Erythroblast (primary cell): ENCODE measurements at regions not wholly inside any gene's neighbourhood (a gene's known extent, or its start where the extent isn't known, plus 50 kb on each side); places are given as distances from the start of the nearest gene placed in this dataset.

ENCODE experiments used
- DNase-seq, 2 experiments: peaks; one replicate each; lab custom pipeline; 2025; lab: John Stamatoyannopoulos, UW
- GATA1 ChIP-seq: IDR thresholded peaks from 2 replicates; pipeline ENCODE4 v1.6.1; 2011; ENCODE audit warnings: low read depth, mild to moderate bottlenecking, control low read depth, low read length, moderate library complexity
- POLR2A ChIP-seq: IDR thresholded peaks from 2 replicates; pipeline ENCODE4 v1.6.1; 2011; ENCODE audit warnings: mild to moderate bottlenecking, low read length

DNA sequence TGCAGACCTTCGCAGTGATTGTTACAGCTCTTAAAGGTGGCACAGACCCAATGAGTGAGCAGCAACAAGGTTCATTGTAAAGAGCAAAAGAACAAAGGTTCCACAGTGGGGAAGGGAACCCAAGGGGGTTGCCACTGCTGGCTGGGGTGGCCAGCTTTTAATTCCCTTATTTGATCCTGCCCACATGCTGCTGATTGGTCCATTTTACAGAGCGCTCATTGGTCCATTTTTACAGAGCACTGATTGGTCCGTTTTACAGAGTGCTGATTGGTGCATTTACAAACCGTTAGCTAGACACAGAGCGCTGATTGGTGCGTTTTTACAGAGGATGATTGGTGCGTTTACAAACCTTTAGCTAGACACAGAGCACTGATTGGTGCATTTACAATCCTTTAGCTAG is 360.6 kb upstream of the DAB2 start:
- TF ChIP-seq GATA1 (no peak), POLR2A (no peak)
- DNase-seq, result no peak

DNA sequence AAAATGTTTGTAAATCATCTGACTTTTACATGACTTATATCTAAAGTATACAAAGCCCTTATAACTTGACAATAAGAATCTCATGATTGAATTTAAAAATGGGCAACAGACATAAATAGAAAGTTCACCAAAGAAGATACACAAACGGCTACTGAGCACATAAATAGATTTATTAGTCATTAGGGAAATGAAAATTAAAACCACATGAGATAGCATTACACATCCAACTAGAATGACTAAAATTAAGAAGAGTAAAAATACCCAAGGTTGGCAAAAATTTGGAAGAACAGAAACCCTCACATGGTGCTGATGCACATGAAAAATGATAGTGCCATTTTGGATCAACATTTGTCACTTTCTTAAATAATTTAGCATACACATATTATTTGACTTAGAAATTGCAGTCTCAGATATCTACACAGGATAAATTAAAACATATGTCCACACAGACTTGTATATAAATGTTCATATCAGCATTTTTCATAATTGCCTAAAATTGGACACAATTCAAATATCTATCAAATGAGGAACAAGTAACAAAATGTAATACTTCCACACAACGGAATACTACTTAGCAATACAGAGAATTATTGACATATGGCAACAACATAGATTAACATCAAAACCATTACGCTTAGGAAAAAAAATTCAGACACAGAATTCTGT is 359.1 kb upstream of the DAB2 start:
- no peak for DNase-seq
- no peak for TF ChIP-seq GATA1
- no peak for TF ChIP-seq POLR2A

DNA sequence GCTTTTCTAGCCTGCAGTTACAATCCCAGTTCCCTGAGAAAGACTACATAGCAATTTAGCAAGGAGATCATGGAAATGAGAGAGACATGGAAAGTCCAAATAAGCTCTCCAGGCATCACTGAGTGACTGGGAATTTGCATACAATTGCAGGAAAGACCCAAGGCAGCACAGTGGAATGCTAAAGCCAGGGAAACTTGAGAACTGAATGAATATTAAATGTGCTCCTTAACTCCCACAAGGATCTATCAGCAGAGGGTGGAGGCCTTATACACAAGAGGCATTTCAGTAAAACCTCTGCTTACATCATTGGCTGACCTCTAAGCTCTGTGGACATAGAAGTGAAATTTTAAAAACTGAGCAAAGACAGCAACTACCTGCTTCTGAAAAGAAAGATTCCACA is 355.6 kb upstream of the DAB2 start:
- no peak for DNase-seq
- no peak for TF ChIP-seq GATA1
- no peak for TF ChIP-seq POLR2A

DNA sequence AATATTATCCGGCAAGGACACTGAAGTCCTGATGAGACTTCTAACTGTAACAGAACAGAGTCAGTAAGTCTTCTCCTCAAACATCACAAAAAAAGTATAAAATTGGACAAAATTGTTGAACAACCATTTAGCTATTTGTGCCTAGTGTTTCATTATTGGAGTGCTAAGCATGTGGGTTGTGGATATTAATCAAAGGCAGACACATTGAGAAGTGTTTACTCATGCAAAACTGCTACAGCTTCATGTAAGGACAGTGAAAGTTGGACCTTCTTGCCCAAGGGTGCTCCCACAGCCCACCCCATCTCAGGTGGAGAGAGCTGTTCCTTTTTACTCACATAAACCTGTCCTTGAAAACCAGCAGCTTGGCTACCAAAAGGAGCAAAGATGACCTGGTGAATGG is 355.1 kb upstream of the DAB2 start:
- DNase-seq, result no peak
- TF ChIP-seq GATA1 (no peak), POLR2A (no peak)

DNA sequence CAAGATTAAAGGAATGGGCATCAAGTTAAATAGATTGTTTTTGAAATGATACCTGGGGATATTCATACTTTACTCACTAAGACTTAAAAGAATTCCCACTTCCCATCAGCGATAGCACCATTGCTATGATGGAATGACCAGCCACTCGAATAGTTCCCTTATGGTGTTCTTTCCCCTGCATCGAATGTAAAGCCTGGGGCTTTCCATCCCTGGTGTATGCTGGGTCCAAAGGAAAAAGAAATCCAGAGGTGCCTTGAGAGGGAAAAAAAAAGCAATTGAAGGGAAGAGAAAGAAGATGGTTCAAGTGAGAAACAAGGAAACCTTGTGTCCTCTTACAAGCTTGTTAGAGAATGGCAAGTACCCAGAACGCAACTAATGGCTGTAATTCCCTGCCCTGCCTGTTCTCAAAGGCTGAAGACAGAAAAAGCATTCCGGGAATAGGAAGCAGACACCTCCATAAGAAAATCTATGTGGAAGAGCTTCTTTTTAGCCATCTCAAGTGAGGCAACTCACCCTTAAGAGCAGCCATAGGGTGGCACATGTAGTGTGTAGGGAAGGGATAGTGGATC is 351.1 kb upstream of the DAB2 start:
- no peak for TF ChIP-seq POLR2A
- TF ChIP-seq GATA1, result no peak
- no peak for DNase-seq

DNA sequence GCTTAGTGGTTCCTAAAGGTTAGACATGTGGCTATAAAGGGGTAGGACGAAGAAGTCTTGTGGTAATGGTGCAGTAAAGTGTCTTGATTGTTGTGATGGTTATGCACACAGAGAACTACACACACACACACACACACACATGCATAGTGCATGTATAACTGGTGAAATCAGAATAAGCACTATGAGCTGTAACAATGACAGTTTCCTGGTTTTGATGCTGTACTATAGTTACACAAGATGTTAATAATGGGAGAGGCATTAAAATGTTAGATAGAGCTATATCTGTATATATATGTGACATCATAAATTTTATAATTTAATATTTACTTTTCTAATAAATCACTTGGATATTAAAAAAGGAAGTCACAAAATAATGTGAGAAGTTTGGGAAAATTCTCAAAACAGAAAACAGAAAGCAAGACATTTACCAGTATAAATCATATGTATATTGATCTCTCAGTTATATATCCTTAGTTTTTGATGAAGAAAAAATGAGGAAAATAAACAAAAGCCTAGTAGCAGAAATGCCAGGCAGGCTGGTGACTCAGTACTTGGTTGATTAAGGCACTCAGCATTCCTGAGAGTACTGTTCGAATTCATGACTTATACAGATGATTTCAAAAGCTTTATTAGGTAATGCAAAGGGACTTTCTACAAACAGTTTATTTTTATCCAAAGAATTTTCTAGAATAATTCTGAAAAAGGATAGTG is 350.5 kb upstream of the DAB2 start:
- DNase-seq, result no peak
- TF ChIP-seq POLR2A (no peak), GATA1 (no peak)

DNA sequence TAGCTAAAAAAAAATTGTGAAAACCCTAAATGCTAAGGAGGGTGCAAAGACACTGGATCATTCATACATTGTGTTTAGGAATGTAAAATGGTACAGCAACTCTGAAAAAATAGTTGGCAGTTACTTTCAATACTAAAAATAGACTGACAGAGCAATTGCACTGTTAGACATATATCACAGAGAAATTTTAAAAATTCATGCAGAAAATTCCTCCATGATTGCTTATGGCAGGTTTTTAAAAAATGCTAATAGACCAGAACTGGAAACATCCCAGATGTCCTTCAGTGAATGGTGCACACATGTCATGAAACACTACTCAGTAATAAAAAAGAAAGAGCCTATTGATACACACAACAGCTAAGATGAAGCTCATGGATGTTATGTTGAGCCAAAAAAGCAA is 349.8 kb upstream of the DAB2 start:
- no peak for TF ChIP-seq POLR2A
- TF ChIP-seq GATA1, result no peak

DNA sequence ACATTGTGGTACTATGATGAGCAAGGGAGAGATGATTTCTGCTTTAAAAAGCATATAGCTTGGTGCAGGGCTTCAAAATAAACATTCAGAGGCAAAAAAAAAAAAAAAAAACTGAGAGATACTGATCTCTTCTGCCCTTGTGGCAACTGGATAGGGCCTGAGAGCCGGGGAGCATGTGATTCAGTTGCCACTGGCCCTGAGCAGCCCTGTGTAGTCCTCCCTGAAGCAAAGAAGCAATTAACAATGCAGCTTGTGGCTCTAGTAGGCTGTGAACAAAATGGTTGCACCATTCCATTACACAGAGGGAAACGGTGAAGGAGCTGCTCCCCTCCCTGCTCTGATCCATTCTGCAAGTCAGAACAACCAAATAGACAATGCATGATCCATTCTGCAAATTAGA is 347.5 kb upstream of the DAB2 start:
- DNase-seq, result no peak
- TF ChIP-seq POLR2A (no peak), GATA1 (no peak)

More for the DNA sequence above, 349.8 kb upstream of the DAB2 start:
- no peak for DNase-seq

DNA sequence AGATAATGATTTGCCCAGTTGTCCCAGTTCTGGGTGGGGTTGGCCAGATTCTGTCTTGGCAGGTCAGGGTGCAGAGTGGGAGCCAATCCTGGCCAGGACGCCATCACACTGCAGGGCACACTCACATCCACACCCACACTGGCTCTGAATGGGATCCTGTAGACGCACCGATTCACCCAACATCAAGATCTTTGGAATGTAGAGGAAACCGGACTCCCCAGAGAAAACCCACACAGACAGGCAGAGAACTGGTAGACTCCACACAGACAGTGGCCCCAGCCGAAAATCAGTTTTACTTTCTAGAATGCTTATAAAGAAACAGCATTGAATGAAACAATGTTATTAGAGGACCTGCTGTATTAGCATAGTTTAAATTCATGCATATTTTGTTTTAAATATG is 343.1 kb upstream of the DAB2 start:
- TF ChIP-seq POLR2A, result no peak
- no peak for TF ChIP-seq GATA1
- no peak for DNase-seq

DNA sequence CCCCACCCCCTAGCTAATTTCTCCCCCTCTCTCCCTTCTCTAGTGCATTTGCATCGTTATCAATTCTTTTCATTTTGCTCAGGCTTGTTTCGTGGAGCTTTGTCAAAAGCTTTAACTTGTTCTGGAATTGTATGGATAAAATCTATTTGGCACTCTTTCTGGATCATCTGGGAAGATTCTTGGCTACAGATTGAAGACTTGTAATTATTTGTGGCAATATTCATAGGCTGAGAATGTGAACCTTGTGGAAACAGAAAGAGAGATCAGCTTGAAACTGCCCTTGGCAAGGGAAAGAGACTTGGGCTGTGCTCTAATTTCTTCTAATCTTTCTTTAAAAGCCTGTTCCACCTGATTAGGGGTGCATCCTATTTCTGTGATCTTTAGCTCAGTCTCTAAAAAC is 340.6 kb upstream of the DAB2 start:
- no peak for TF ChIP-seq GATA1
- TF ChIP-seq POLR2A, result no peak

DNA sequence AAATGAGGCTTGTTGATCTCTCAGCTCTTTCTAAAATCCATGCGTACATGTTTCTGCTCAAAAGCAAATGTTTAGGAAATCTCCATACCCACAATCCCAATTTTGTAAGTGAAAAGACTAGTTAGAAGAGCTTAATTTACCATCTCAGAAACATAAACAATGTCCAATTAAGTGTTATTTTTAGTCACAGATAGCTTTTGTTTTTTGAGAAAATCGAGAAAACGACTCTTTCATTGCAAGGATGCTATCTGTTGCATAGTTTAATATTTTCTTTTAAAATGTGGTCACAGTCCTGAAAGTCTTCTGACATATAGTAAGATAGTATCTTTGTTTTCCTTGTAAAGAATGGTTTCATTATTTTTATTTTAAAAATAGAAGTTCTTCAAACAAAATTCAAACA is 338.0 kb upstream of the DAB2 start:
- DNase-seq, result no peak
- TF ChIP-seq POLR2A (no peak), GATA1 (no peak)

More for the DNA sequence above, 340.6 kb upstream of the DAB2 start:
- no peak for DNase-seq

DNA sequence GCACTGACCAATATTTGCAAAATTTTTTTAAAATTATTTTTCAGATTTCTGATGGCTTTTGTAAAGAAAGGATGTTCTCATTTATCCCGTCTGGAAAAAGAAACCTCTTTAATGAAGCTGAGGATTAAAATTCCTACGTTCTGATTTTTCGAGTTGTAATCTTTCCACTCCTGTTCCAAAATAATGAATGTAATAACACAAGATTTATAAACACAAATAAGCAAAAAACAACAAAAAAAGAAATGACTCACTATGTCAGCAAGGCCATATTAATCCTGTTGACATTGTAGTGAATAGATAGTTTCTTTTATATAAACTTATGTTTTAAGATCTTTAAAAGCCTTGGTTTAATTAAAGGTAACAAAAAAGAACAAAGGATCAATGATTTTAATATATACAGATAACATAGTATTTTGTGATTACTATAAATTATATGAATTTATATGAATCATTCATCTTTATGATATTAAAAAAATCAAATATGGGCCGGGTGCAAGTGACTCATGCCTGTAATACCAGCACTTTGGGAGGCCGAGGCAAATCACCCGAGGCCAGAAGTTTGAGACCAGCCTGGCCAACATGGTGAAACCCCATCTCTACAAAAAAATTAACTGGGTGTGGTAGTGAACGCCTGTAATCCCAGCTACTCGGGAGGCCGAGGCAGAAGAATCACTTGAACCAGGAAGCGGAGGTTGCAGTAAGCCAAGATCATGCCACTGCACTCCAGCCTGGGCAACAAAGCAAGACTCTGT is 336.6 kb upstream of the DAB2 start:
- DNase-seq, result no peak
- TF ChIP-seq POLR2A, result no peak
- TF ChIP-seq GATA1, result no peak

DNA sequence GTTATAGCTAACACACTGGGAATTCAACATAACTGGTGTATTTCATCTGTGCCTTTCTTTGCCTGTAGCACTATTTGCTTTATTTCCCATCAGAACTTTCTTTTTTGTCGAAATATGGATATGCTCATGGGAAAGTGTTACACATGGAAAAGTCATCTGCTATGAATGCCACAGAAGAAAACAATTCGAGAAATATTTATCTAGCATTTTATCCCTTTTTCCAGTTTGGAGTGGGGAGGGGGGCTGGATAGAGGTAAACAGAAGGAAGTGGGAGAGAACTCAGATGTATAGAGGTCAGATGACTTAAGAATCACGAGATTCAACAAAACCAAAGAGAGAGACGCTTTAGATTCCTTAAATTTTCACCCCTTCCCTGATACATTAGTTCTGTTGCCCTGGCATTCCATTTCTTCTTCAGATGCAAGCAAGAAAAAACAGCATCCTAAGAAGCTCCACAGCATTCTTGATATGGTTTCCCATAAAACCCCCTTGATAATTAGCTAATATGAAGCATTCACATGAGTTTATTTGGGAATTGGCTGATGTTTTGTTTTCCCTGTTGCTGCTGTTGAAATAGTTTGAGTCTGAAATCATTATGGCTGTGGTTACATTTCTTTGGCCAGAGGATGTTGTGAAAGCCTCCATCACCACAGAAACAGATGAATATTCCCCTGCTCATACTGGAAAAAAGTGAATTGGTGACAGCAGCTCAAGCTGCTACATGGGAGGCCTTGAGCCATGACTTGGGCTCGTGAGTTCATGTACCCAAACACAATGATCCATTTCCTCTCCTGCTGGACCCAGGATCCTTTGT is 335.8 kb upstream of the DAB2 start:
- no peak for DNase-seq
- TF ChIP-seq POLR2A, result no peak
- no peak for TF ChIP-seq GATA1
